GM19452 (cell line): ENCODE measurements at regions not wholly inside any gene's neighbourhood (a gene's known extent, or its start where the extent isn't known, plus 50 kb on each side); places are given as distances from the start of the nearest gene placed in this dataset.

Experiments used
- ATAC-seq: cut with Tn5 transposase; IDR thresholded peaks from one replicate; pipeline ENCODE4 v1.9.1; 2021; ENCODE audit not compliant: unreplicated experiment

GRCh38 chr17:72421128-72422092 lies 300.6 kb downstream of the SOX9 start:
- ATAC-seq = peak; percentile 52

DNA sequence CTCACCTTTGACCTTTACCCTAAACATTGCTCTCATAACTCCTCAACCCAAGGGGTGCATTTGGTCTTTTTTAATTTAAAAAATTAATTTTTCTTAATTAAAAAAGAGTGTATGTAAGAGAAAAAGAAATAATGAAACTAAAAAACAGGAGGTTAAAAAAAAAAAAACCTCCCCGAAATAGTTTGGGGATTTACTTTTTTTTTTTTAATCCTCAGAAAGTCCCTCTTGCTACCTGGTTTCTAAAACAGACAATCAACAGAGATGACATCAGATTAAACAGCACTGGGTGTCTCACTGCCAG lies 301.3 kb downstream of the SOX9 start:
- ATAC-seq = no peak

- ATAC-seq = peak; percentile 41
Measured at GRCh38 chr17:72422505-72423285, 301.9 kb downstream of the SOX9 start.

DNA sequence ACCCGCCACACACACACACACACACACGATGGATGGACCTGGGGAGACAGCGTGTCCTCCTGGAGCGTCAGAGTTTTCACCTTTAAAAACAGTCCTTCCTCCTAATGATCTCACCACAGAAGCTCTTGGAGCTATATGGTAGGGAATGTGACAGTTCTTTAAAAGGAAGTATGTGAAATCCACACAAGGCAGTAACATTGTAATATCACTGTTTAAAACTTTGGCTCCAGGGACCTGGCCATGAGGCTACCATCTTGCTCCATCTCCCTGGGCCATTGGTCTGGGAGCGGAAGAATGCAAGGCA lies 302.4 kb downstream of the SOX9 start:
- no peak for ATAC-seq

DNA sequence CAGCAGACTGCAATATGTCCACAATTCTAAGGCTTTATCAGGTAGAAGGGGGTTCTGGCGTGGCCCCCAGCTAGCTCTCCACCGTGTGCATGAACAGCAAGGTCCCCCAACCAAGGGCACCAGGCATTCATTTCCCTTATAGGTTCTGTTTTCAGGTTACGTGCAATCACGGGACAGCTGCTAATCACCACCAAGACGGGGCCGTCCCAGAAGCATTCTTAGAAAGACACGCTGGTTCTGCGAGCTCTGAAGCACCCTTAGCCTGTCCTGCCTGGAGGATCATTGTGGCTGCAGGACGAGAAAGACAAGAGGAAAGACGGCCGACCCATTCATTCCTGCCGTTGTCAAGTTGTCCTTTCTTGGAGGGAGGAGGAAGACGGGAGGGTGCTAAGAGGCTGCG lies 302.9 kb downstream of the SOX9 start:
- ATAC-seq = no peak

- no peak for ATAC-seq
Measured at GRCh38 chr17:72424505-72425117, 303.8 kb downstream of the SOX9 start.

DNA sequence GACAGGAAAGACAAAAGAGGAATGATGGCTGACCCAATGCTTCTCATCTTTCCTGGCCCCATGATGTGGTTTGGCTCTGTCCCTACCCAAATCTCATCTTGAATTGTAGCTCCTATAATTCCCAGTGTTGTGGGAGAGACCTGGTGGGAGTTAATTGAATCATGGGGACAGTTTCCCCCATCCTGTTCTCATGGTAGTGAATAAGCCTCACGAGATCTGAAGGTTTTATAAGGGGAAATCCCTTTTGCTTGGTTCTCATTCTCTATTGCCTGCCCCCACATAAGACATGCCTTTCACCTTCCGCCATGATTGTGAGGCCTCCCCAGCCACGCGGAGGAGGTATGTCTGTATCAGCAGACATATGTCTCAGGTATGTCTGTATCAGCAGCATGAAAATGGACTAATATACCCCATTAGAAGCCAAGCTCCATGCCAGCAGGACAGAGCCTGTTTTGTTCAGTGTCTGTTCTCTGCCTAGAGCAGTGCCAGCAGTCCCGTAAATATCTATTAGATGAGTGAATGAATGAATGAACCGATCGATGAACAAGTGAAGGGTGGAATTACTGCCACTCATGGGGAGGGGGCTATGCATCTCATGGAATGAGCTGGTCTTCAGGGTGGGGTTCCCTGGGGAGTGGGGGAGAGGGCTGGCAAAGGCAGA lies 304.4 kb downstream of the SOX9 start:
- no peak for ATAC-seq

DNA sequence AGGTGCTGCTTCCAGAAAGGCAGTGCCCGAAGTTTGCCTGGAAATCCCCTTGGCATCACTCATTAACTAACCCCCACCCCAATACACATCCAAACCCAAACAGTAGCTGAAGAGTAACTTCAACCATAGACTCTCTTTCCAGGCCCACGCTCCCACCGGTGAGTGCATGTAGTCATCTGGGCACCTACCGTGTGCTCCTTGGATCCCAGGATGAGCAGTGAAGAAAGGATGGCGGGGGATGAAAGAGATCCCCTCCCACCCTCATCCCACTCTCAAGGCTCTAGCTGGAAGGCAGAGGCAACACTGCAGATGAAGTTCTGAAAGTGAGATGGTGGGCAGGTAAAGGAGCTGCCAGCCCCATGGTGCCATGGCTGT lies 305.0 kb downstream of the SOX9 start:
- ATAC-seq = no peak

DNA sequence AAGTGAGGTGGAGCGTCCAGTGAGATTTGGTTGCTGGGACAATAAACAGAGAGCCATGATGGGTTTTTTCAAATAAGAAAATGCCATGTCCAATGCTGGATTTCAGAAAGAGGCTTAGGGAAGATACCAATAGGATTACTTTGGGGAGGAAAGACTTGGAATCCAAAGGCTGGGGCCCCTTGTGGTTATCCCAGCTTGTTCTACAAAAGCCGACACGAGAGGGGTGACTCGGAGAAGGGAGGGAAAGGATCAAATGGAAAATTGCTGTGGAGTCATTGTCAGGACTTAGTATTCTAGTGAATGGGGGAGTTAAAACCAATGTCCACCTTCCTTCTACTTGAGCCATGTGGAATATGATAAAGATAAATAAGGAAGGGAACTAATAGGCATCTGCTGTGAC lies 305.5 kb downstream of the SOX9 start:
- no peak for ATAC-seq

DNA sequence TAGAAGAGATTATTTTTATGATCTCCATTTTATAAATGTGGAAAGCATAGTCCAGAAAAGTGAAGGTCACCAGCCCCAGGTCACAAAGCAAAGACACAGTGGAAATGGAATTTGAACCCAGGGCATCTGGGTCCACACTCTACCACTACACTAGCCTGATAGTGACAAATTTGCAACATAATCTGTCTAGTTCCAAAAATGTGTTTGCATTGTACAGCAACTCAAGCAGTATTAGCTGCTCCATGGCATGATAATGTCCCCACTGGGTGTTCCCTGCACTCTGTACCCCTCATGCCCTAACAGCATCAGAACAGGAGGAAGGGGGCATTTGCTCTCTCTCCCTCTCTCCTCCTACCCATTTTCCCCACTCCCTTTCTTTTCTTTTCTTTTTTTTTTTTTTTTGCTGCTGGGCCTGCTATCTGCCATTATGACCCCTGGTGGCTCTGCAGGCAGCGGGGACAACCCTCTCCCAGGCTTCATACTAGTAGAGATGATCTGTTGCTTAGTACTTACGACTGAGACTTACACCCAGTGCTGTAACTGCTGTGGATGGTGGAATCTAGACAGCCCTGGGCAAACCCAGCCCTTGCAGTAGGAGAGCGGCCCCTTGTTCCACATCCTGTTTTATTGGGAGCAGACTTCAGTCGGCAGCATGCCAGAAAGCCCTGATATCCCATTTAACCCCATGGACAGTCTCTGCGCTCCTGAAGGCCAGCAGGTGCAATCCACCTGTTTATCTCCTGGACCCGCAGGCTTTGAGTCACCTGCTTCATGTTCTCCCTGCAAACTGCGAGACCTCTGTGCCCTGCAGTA lies 306.3 kb downstream of the SOX9 start:
- ATAC-seq = no peak

GRCh38 chr17:72427761-72428109 lies 306.9 kb downstream of the SOX9 start:
- ATAC-seq = no peak

DNA sequence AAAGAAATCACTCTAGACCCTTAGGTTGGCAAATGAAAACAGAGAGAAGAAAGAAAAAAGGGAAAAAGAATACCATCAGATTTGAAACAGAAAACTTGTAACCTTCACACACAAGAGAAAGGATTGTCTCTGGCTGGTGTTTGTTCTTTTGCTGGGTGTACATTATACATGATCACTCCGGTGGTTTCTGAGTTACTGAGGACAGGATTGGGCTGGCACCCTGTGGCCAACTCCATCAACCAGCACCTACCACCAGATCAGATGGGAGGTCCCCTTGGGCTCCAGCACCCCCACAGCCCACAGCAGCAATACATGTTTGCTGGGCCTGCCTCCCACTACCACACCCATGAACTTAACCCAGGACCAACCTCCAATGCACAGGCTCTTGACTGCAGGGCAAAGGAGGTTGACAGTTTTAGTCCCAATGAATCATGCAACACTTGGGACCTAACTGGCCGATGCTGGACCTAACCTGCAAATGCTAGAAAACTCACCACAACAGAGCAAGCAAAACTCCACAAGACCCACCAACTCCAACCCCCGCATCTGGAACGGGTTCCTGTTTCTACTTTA lies 308.3 kb downstream of the SOX9 start:
- no peak for ATAC-seq

DNA sequence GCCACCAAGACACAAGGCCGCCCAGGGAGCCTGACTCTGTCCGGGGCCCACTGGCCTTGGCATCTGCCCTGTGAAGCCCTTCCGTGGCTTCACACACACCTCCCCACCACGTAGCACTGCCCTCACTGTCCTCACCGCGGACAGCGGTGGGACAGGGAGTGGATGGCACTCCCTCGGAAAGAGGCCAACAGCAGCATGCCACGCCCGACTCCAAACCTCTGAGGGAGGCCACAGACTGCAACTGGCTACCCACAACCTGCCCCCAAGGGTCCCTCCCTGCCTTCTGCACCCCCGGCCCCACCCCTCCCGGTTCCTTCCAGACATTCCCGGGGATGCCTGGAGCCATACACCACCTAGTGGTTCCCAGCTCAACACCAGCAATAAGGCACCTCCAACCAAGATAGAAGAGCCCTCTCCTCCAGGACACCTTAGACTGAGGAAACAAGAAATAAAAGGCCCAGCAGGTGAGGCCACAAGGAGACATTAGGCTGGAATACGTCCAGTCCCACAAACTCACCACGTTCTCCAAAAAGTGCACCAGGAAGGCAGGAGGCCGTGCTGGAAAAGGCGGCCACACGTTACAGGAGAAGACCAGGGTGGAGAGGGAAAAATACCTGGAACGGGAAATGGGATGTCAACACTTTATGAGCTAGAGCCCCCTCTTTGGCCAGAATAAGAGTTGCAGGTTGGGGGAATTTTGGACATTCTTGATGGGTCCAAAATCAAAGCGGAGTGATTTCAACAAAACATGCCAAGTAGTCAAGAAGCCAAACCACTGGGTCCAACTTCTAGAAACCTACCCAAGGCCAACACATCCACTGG lies 310.0 kb downstream of the SOX9 start:
- ATAC-seq = no peak

- no peak for ATAC-seq
Measured at GRCh38 chr17:72432143-72432621, 311.4 kb downstream of the SOX9 start.

- ATAC-seq = no peak
Measured at GRCh38 chr17:72432881-72433280, 312.1 kb downstream of the SOX9 start.

- ATAC-seq = no peak
Measured at GRCh38 chr17:72433797-72434196, 313.0 kb downstream of the SOX9 start.

DNA sequence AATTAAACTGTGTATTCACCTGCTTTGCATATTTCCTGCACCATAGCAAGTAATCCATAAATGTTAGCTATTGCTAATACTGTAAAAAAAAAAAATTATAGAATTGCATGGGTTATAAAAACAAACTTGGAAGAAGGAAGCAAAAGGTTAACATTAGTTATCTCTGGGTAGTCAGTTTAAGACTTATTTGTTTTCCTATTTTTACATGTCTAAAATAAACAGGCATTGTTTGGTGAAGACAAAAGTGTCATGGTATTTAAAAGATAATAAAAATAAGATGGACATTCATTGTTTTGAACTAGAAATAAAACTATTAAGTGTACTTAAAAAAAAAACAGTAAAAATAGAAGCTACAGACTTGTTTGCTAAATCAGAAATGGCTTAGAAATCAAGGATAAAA lies 313.8 kb downstream of the SOX9 start:
- no peak for ATAC-seq

GRCh38 chr17:72434991-72435618 lies 314.3 kb downstream of the SOX9 start:
- ATAC-seq = no peak

DNA sequence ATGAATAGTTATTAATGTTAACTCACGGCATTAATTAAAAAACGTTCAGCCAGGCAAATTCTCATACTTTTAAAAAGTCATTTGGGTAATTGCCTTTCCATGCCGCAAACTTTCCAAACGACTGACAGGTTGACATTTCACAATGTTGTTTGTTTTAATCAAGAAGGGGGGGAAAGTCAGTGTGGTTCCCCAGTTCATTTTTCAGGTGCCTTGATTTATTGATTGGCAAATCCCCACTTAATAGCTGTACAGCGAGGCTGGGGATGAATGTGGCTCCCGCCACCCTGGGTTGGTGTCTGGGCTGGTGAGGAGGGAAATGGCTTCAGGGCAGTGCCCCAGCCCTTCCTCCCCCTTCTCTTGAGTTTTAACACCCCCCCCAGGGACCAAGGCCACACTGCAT lies 318.0 kb downstream of the SOX9 start:
- no peak for ATAC-seq
